ENCODE measurements at regions not wholly inside any gene's neighbourhood (a gene's known extent, or its start where the extent isn't known, plus 50 kb on each side); places are given as distances from the start of the nearest gene placed in this dataset.

- no peak overlapping the region for H3K4me3 ChIP-seq
- no peaks in the 10 kb centered on the region for H3K9me3 ChIP-seq
- no peak for TF ChIP-seq CTCF (IDR thresholded peaks at IDR 0.05)
- no peaks in the 10 kb centered on the region for H3K4me1 ChIP-seq
- DNase-seq = peak; percentile 40
- H3K36me3 ChIP-seq = no peaks in the 10 kb centered on the region
- H3K27ac ChIP-seq = peak overlapping the region; percentile 63
- no peaks in the 10 kb centered on the region for H3K27me3 ChIP-seq
- intact Hi-C loops (cut with DNase I) = no loop called here
- no peak overlapping the region for H3K9ac ChIP-seq (ENCODE audit: low read depth in 2 of 2, low read length in 2 of 2)
These were observed 1052.8 kb upstream of the SPRY2 start for GRCh38 chr13:81393721-81394120.

GRCh38 chr13:81393110-81393509 is 1052.2 kb upstream of the SPRY2 start:
- Histone ChIP-seq H3K36me3 (no peaks in the 10 kb centered on the region), H3K9me3 (no peaks in the 10 kb centered on the region), H3K4me1 (no peaks in the 10 kb centered on the region), H3K27me3 (no peaks in the 10 kb centered on the region), H3K4me3 (no peak overlapping the region), H3K27ac (peak overlapping the region; percentile 63), H3K9ac (ENCODE audit: low read depth in 2 of 2, low read length in 2 of 2) (no peak overlapping the region)
- no peak for DNase-seq
- intact Hi-C loops (cut with DNase I) = no loop called here
- no peak for TF ChIP-seq CTCF (IDR thresholded peaks at IDR 0.05)

GRCh38 chr13:81388400-81388799 is 1047.5 kb upstream of the SPRY2 start:
- DNase-seq = no peak
- no peak overlapping the region for H3K9ac ChIP-seq (ENCODE audit: low read depth in 2 of 2, low read length in 2 of 2)
- H3K4me3 ChIP-seq = no peak overlapping the region
- no peak overlapping the region for H3K27ac ChIP-seq
- H3K9me3 ChIP-seq = no peaks in the 10 kb centered on the region
- intact Hi-C loops (cut with DNase I) = no loop called here
- no peaks in the 10 kb centered on the region for H3K4me1 ChIP-seq
- no peaks in the 10 kb centered on the region for H3K27me3 ChIP-seq
- no peak for TF ChIP-seq CTCF (IDR thresholded peaks at IDR 0.05)
- no peaks in the 10 kb centered on the region for H3K36me3 ChIP-seq

- DNase-seq = no peak
- Histone ChIP-seq H3K36me3 (no peaks in the 10 kb centered on the region), H3K27ac (no peak overlapping the region), H3K27me3 (no peaks in the 10 kb centered on the region), H3K9ac (ENCODE audit: low read depth in 2 of 2, low read length in 2 of 2) (no peak overlapping the region), H3K4me3 (no peak overlapping the region), H3K9me3 (no peaks in the 10 kb centered on the region), H3K4me1 (no peaks in the 10 kb centered on the region)
- intact Hi-C loops (cut with DNase I) = no loop called here
- TF ChIP-seq CTCF (IDR thresholded peaks at IDR 0.05) = no peak
These were observed 1042.5 kb upstream of the SPRY2 start for GRCh38 chr13:81383444-81383843.

GRCh38 chr13:81382246-81382645 is 1041.3 kb upstream of the SPRY2 start:
- Histone ChIP-seq H3K4me3 (no peak overlapping the region), H3K4me1 (no peaks in the 10 kb centered on the region), H3K27me3 (no peaks in the 10 kb centered on the region), H3K36me3 (no peaks in the 10 kb centered on the region), H3K9me3 (no peaks in the 10 kb centered on the region), H3K9ac (ENCODE audit: low read depth in 2 of 2, low read length in 2 of 2) (no peak overlapping the region), H3K27ac (no peak overlapping the region)
- intact Hi-C loops (cut with DNase I) = no loop called here
- TF ChIP-seq CTCF (IDR thresholded peaks at IDR 0.05) = no peak
- no peak for DNase-seq

GRCh38 chr13:81381560-81381959 is 1040.6 kb upstream of the SPRY2 start:
- Histone ChIP-seq H3K36me3 (no peaks in the 10 kb centered on the region), H3K9me3 (no peaks in the 10 kb centered on the region), H3K27ac (no peak overlapping the region), H3K9ac (ENCODE audit: low read depth in 2 of 2, low read length in 2 of 2) (no peak overlapping the region), H3K4me1 (no peaks in the 10 kb centered on the region), H3K4me3 (no peak overlapping the region), H3K27me3 (no peaks in the 10 kb centered on the region)
- no peak for TF ChIP-seq CTCF (IDR thresholded peaks at IDR 0.05)
- DNase-seq = no peak
- intact Hi-C loops (cut with DNase I) = no loop called here

Measured in colonic mucosa (tissue), 4 donors.